ENCODE measurements at regions not wholly inside any gene's neighbourhood (a gene's known extent, or its start where the extent isn't known, plus 50 kb on each side); places are given as distances from the start of the nearest gene placed in this dataset.

DNA sequence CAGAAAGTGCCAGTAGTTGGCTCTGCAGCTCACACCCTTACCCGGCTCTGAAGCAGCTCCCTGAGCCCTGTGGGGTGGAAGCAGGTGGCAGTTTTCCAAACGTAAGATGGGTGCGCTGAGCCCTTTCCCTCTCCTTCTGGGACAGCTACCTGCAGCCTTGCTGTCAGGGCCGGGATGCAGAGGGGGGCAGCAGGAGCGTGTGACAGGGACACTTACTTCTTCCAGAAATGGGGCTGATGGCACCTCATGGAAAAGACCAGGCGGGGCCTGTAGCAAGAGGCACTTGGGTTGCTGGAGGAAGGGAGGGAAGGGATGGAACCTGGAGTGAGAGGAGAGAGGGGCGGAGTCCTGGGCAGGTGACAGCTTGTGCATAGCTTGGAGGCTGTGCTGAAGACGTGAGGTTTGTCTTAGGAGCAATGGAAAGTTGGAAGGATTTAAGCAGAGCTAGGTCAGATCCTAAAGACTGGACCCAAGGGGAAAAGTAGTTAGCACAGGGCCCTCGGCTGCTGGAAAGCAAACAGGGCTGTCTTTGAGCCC is 216.8 kb upstream of the RPL38 start:
- DNase-seq (ENCODE audit: low spot score) (no peak), ATAC-seq (ENCODE audit: low FRiP score) (no peak)
- TF ChIP-seq, protein P1, sequence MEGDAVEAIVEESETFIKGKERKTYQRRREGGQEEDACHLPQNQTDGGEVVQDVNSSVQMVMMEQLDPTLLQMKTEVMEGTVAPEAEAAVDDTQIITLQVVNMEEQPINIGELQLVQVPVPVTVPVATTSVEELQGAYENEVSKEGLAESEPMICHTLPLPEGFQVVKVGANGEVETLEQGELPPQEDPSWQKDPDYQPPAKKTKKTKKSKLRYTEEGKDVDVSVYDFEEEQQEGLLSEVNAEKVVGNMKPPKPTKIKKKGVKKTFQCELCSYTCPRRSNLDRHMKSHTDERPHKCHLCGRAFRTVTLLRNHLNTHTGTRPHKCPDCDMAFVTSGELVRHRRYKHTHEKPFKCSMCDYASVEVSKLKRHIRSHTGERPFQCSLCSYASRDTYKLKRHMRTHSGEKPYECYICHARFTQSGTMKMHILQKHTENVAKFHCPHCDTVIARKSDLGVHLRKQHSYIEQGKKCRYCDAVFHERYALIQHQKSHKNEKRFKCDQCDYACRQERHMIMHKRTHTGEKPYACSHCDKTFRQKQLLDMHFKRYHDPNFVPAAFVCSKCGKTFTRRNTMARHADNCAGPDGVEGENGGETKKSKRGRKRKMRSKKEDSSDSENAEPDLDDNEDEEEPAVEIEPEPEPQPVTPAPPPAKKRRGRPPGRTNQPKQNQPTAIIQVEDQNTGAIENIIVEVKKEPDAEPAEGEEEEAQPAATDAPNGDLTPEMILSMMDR (IDR thresholded peaks at IDR 0.05): no peak

- DNase-seq (ENCODE audit: low spot score) (no peak), ATAC-seq (ENCODE audit: low FRiP score) (no peak)
- TF ChIP-seq, protein P1 (IDR thresholded peaks at IDR 0.05): no peak
Observed at GRCh38 chr17:73987395-73987794, 216.1 kb upstream of the RPL38 start.

DNA sequence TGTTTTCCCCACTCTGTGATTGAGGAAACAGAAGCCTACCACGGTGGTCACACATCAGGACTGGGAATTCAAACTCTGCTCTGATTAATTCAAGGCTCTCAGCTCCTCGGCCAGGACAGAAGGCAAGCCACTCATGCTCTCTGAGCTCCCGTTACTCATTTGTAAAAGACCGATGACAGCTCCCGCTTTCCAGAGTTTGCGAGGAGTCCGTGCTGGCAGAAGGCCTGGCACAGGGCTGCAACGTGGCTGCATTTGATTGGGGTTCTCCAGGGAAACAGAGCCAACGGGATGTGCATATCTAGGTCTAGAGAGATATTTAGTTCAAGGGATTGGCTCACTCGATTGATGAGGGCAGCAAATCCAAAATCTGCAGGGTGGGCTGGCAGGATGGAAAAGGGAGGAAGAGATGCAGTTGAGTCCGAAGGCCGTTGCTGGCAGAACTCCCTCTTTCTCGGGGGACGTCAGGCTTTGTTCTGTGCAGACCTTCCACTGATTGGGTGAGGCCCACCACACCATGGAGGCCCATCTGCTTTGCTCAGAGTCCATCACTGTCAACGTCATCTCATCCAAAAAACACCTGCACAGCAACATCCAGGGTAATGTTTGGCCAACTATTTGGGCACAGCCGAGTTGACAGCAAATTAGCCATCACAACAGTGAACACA is 215.5 kb upstream of the RPL38 start:
- ATAC-seq (ENCODE audit: low FRiP score) (no peak), DNase-seq (ENCODE audit: low spot score) (no peak)
- TF ChIP-seq, protein P1 (IDR thresholded peaks at IDR 0.05): no peak

DNA sequence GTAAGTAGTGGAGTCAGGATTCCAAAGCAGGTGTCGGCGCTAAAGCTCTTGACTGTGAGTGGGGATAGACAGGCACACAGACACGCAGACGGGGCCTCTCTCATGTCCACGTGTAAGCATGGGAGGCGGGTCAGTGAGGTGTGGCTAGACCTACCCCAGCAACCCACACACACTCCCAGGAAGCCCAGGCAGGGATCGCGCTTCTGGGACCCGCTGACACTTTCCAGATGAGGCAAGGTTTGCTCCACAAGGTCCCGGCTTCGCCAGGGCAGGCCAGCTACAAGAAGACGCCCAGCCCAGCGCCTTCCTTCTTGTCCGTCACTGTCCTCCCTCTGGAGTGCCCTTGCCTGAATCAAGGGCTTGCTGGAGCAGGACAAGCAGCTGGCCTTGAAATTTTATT is 213.8 kb upstream of the RPL38 start:
- ATAC-seq (ENCODE audit: low FRiP score) (no peak), DNase-seq (ENCODE audit: low spot score) (no peak)
- TF ChIP-seq, protein P1 (IDR thresholded peaks at IDR 0.05): no peak

DNA sequence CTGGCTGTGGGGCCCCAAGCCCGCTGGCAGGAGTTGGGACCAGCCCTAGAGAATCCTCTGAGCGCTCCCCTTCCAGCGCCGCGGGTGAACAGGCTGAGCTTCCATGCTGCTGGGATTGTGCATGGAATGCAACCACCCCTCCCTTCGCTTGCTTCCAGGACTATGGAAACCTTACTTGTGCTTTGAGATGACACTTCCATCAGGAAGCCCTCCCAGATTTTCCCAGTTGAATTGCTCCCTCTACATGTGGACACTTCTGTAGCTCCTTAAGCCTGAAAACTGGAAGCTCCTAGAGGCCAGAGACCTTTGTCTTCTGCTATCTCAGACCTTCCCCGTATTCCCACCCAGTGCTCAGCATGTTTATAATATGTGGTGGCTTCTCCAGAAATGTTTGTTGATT is 213.2 kb upstream of the RPL38 start:
- no peak for DNase-seq (ENCODE audit: low spot score)
- no peak for ATAC-seq (ENCODE audit: low FRiP score)
- TF ChIP-seq, protein P1 (IDR thresholded peaks at IDR 0.05): no peak

GRCh38 chr17:73991260-73991659 is 212.2 kb upstream of the RPL38 start:
- no peak for ATAC-seq (ENCODE audit: low FRiP score)

More at GRCh38 chr17:73991260-73991659, 212.2 kb upstream of the RPL38 start:
- no peak for DNase-seq (ENCODE audit: low spot score)
- TF ChIP-seq, protein P1 (IDR thresholded peaks at IDR 0.05): no peak

All from omental fat pad (tissue), 3 donors.